AG08395 (cell line): ENCODE measurements at regions not wholly inside any gene's neighbourhood (a gene's known extent, or its start where the extent isn't known, plus 50 kb on each side); places are given as distances from the start of the nearest gene placed in this dataset.
"Not testable (repeated sequence)": the region's sequence is repeated elsewhere in the genome, so short reads cannot be mapped to it uniquely, and the experiment has no call there.

Experiments used
- DNase-seq: peaks from one replicate; pipeline ENCODE4 v3.0.0; 2012; ENCODE audit warnings: mixed read lengths, low spot score

DNA sequence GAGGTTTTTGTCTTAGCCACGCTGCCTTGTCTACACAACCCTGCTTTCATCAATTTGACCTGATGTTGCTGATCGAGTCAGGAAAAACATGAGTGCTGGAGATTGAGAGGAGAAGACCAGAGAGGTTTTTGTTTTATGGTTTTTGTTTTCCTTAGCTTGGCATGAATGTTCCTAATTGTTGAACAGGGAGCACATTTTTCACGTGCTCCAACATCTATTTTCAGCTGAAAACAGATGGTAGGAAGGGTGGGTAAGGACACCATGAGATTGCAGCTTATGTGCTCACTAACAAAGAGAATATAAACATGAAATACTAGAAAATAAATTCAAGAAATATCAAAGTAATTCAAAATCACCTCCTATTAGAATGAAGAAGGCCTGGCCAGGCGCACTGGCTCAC, 79.9 kb upstream of the LMCD1 start:
- no peak for DNase-seq

DNA sequence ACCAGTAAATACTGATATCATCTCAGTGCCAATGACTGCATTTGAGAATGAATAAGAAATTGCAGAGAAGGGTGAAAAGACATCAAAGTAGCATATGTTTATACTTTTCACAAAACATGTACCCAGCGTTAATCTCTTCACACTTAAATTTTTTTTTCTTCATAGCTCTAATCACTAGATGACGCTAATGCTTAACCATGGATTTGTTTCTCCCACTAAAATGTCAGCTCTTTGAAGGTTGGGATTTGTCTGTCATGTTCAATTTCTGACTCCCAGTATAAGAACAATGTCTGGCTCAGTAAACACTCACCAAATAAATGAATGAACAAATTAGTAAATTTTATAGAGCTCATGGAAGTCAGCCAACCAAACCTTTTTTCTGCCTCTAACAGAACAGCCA, 78.3 kb upstream of the LMCD1 start:
- DNase-seq, result no peak

DNA sequence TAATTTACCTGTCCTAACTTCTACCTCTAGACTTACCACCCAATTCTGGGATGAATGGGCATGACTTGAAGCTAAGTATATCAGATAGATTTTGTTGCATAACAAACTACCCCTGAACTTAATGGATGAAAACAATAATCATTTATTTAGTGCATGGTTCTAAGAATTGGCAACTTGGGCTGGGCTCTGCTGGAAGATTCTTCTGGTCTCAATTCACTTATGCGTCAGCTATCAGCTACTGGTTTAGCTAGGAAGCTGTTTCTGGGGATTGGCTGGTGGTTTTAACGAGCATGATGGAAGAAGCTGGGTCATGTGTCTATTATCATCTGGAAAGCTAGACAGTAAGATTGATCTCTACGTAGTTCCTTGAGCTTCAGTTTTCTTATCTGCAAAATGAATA, 77.3 kb upstream of the LMCD1 start:
- DNase-seq, result no peak

DNA sequence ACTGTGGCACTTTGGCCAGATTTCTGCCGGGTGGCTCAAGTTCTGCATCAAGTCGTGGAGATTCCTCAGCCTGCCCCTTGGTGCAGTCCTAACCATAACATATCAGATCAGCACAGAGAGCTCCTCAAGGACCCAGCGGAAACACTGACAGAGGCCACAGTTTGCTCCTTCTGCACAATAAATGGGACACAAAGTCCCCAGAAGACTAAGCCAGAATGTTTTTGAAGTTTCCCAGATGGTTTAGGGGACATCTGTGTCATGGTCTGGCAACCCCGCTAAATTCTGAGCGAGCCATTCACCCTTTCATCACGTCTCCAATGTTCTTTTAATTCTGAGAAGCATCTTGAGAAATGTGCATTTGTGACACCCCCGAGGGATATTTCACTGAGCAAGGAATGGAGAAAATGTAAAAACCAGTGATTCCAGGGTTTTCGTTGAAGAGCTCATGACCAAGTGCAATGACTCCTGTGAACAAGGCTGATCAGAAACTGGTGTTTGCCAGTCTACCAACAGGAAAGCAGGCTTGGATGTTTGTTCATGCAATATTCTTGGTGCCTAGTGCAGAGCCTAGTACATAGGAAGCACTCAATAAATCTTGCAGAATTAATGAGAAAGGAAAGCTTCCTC, 64.8 kb upstream of the LMCD1 start:
- DNase-seq, result no peak

DNA sequence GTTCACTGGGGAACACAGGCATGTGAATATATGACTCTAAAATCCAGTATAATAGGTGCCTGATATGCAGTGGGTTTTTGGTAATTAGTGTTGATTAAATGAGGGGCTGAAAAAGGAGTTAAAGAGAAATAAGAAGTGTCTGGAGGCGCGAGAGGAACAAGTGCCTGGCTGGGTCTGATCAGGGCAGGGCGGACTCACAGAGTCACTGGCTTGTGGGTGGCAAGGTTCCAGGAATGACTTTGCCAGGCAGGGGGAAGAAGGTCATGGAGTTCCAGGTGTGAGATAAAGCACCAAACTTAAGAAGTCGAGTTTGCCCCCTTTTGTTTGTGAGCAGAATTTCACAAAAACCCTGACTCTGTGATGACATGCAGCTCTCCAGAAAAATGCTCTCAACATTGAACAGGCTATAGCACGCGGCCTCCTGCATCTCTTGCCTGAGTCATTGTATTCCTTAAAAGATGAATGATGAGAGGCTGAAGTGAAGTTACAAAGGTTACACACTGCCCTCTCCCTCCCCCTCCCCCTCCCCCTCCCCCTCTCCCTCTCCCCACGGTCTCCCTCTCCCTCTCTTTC, 63.0 kb upstream of the LMCD1 start:
- no peak for DNase-seq

DNA sequence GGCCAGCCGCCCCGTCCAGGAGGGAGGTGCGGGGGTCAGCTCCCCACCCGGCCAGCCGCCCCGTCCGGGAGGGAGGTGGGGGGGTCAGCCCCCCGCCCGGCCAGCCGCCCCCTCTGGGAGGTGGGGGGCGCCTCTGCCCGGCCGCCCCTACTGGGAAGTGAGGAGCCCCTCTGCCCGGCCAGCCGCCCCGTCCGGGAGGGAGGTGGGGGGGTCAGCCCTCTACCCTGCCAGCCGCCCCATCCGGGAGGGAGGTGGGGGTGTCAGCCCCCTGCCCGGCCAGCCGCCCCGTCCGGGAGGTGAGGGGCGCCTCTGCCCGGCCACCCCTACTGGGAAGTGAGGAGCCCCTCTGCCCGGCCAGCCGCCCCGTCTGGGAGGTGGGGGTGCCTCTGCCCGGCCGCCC, 61.5 kb upstream of the LMCD1 start:
- not testable (repeated sequence) for DNase-seq

DNA sequence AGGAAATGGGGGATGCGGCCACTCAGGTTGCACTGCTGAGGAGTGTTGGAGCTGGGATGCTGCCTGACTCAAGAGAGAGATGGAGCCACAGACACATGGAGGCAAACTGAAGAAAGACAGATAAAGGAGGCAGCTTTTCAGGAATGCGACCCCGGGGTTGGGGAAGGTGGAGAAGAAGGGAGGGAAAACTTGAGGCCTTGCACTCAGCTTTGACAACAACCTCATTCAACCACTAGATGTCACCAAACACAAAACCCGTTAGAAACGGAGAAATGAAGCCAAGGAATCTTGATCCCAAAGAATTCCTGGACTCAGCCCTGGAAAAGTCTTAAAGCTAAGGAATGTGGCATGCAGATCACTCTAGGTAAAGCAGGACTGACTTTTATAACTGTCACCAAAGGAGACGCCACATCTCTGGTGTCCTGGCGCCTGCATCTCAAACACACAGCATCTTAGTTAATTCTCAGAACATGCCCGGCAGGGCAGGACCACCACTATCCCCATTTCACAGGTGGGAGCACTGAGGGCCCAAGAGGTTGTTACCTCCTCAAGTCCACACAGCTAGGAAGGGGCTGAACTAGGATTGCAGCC, 59.6 kb upstream of the LMCD1 start:
- peak; percentile 78 for DNase-seq

DNA sequence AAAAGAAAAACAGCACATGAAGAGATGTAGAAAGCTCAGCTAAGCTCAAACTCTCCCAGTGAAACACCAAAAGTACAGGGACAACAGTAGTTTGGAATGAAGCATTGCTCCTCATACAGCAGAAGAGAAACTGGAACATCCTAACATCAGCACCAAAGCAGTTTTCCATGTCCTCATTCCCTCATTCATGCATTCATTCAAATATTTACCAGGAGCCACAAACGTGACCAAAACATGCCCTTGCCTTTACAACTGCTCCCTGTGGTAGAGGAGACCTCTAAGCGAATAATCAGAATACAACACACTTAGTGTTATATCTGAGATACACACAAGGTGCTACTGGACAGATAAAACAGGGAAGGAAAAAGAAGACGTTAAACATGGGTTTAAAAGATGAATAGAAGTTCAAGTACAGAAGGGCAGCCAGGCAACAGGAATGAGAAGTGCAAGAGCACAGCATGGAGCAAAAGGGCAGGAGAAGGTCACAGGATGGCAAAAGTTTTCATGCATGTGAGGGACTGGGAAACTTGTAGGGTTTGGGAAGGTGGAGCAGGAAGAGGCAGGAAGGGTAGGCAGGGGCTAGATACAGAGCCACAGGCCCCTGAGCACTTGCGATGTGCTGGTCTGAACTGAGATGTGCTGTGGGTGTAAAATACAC, 58.5 kb upstream of the LMCD1 start:
- DNase-seq, result no peak

DNA sequence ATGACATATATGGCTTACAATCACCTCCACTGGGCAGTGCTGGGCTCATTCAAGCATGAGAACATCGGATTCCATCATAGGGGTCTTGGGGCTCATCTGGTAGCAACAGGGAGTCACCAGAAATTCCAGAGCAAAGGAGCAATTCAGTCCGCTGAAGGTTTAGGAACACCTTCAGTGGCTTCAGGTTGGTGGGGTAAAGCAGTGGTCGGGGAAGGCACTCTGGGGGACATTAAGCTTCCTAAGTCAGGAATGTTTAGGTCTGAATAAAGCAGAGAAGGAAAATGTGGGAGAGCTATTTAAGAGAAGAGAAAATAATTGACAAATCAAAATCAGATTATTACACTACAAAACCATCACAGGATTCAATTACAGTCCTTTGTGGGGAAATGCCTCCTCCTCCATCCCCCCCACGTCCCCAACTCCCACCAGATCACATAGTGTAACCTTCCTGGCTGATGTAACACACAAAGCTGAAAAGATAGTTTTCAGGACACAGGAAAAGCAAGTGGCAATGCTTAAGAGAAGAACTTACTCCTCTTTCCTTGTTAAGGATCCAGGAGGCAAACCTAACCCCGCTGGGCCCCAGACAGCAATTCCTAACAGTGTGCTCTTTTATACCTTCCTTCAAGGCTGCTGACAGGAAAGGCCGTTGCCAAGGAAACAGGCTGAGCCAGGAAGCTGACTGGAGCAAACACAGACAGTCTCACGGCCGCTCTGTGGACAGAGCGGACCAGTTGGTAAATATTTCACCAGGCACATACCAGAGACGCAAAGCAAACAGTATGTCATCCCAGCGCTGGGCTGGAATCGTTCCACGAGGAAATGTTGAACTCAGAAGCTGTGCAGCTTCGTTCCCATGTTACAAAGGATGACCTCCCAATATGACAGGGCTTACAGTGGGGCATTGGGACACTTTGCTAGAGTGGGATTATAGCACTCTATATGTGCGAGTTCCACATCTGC, 57.5 kb upstream of the LMCD1 start:
- peak; percentile 96 for DNase-seq

DNA sequence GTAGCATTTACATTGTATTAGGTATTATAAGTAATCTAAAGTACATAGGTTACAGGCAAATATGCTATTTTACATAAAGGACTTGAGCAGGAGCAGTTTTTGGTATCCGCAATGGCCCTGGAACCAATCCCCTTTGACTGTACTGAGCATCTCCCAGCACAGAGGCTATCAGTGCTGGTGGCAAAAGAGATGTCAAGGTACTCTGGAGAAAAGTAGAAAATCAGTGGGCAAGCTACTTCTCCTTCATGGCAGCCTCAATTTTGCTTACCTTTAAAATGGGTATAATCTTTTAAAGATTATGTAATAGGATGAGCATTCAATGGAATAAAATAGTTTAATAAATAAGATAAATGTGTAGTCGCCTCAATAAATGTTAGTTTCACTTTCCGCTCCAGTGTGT, 56.7 kb upstream of the LMCD1 start:
- DNase-seq, result no peak

DNA sequence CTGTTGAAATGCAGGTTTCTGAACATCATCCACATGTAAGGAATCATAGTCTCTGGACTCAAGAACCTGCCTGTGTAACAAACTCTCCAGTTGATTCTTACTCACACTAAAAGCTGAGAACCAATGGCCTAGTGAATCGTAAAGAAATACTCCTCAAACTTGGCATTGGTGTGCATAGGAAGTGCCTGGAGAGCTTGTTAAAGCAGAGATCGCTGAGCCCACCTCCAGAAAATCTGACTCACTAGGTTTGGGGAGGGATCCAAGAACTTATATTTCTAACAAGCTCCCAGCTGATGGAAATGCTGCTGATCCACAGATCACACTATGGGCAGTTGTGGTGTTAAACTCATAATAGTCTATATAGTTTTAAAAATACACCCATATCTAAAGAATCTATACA, 55.8 kb upstream of the LMCD1 start:
- peak; percentile 68 for DNase-seq

DNA sequence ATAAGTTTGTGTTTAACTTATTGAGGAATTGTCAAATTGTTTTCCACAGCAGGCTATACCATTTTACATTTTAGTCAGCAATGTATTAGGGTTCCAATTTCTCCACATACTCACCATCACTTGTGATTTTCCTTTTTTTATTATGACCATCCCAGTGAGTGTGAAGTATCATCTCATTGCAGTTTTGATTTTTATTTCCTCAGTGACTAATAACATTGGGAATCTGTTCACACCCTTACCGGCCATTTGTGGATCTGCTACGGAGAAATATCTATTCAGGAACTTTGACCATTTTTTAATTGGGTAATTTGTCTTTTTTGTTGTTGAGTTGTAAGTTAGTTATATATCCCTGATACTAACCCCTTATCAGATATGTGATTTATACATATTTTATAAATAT, 54.8 kb upstream of the LMCD1 start:
- no peak for DNase-seq

DNA sequence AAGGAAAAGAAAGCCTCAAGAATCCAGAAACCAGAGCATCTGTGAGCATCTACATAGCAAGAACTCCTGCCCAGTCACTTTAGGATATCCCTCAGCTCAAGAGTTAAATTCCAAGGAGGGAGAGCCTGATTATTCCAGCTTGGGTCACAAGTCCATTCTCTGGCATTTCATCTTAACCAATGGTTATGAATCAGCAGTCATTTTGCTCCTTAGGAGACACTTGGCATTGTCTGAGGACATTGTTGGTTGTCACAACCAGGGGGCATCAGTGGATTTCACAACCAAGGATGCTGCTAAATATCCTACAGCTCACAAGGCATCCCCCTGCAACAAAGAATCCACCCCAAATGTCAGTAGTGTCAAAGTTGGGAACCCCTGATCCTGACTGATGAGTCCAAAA, 51.0 kb upstream of the LMCD1 start:
- peak; percentile 52 for DNase-seq

DNA sequence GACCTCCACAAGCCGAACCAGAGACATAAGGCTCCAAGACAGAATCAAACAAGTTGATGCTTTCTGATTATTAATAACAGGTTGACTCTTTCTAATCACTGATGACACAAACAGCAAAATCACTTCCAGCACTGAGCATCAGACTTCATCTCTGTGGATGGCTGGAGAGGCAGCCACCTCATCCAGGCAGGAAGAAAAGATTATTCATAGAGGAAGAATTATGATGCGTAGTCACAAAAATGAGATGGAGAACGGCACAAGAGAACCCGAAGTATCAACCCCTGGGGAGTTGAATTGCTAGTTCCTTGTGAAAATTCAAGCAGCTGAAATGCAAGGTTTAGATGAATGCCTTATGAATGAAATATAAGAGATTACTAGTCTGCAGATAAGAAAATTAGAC, 49.9 kb upstream of the LMCD1 start:
- peak; percentile 65 for DNase-seq
